ENCODE measurements at regions not wholly inside any gene's neighbourhood (a gene's known extent, or its start where the extent isn't known, plus 50 kb on each side); places are given as distances from the start of the nearest gene placed in this dataset.

DNA sequence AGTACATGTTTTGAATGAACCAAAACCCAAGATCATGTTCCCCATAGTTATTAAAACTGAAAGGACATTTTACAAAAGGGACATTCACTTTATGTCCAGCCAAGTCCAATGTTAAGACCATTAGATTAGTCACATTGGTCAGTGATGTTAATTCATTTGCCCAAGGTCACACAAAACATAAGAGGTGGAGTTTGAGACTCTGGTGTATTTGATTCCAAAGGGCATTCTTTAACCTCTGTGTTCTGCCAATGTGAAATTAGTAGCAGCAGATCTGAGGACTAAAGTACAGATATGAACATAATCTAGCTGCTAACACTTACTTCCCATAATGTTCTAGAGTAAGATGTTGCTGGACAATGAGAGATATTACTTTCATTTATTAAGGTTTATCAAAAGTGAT lies 425.6 kb downstream of the TUSC7 start:
- TF ChIP-seq, protein P1, sequence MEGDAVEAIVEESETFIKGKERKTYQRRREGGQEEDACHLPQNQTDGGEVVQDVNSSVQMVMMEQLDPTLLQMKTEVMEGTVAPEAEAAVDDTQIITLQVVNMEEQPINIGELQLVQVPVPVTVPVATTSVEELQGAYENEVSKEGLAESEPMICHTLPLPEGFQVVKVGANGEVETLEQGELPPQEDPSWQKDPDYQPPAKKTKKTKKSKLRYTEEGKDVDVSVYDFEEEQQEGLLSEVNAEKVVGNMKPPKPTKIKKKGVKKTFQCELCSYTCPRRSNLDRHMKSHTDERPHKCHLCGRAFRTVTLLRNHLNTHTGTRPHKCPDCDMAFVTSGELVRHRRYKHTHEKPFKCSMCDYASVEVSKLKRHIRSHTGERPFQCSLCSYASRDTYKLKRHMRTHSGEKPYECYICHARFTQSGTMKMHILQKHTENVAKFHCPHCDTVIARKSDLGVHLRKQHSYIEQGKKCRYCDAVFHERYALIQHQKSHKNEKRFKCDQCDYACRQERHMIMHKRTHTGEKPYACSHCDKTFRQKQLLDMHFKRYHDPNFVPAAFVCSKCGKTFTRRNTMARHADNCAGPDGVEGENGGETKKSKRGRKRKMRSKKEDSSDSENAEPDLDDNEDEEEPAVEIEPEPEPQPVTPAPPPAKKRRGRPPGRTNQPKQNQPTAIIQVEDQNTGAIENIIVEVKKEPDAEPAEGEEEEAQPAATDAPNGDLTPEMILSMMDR (IDR thresholded peaks at IDR 0.05) = no peak
- no peak for TF ChIP-seq POLR2A (IDR thresholded peaks at IDR 0.05)
